Choroid plexus epithelial cell (primary cell): ENCODE measurements at regions not wholly inside any gene's neighbourhood (a gene's known extent, or its start where the extent isn't known, plus 50 kb on each side); places are given as distances from the start of the nearest gene placed in this dataset.

ENCODE experiments used
- DNase-seq: peaks from one replicate; pipeline ENCODE4 v3.0.0-alpha.2; 2010; ENCODE audit warnings: low read depth
- H3K4me3 ChIP-seq: 2 replicates; pipeline ENCODE4 v1.5.1; 2011; ENCODE audit warnings: low read depth, mild to moderate bottlenecking, control low read depth, low read length, moderate library complexity
- CTCF ChIP-seq: conservative IDR thresholded peaks from 2 replicates; pipeline ENCODE4 v1.5.1; 2011; ENCODE audit warnings: low read depth, mild to moderate bottlenecking, control low read depth, inconsistent platforms, low read length, moderate library complexity

- no peak overlapping the region for H3K4me3 ChIP-seq
- no peak for TF ChIP-seq CTCF
- no peak for DNase-seq
Measured at GRCh38 chr15:100788418-100789105, 91.1 kb upstream of the ALDH1A3 start.

DNA sequence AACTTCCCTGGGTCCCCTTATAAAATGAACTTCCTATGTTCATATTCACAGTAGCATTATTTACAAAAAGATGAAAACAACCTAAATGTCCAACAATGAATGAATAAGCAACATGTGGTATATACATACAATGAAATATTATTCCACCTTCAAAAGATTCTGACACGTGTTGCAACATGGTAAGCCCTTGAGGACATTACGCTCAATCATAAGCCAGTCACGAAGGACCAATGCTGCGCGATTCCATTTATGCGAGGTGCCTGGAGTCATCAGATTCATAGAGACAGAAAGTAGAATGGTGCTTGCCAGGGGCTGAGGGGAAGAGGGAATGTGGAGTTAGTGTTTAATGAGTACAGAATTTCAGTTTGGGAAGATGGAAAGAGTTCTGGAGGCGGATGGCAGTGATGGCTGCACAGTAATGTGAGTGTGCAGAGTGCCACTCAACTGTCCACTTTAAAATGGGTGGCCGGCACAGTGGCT lies 88.8 kb upstream of the ALDH1A3 start:
- no peak for TF ChIP-seq CTCF
- H3K4me3 ChIP-seq = no peak overlapping the region
- DNase-seq = no peak

DNA sequence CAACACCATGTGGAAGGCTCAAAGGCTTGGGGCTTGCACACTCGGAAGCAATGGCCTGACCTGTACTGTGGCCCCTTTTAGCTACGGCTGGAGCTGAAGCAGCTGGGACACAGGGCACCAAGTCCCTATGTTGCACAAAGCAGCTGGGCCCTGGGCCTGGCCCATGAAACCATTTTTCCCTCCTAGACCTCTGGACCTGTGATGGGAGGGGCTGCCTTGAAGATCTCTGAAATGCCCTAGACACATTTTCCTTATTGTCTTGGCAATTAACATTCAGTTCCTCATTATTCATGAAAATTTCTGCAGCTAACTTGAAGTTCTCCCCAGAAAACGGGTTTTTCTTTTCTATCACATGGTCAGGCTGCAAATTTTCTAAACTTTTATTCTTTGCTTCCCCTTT lies 85.6 kb upstream of the ALDH1A3 start:
- no peak for DNase-seq
- TF ChIP-seq CTCF = no peak
- no peak overlapping the region for H3K4me3 ChIP-seq

- no peak for DNase-seq
Measured at GRCh38 chr15:100801256-100801900, 78.3 kb upstream of the ALDH1A3 start.

DNA sequence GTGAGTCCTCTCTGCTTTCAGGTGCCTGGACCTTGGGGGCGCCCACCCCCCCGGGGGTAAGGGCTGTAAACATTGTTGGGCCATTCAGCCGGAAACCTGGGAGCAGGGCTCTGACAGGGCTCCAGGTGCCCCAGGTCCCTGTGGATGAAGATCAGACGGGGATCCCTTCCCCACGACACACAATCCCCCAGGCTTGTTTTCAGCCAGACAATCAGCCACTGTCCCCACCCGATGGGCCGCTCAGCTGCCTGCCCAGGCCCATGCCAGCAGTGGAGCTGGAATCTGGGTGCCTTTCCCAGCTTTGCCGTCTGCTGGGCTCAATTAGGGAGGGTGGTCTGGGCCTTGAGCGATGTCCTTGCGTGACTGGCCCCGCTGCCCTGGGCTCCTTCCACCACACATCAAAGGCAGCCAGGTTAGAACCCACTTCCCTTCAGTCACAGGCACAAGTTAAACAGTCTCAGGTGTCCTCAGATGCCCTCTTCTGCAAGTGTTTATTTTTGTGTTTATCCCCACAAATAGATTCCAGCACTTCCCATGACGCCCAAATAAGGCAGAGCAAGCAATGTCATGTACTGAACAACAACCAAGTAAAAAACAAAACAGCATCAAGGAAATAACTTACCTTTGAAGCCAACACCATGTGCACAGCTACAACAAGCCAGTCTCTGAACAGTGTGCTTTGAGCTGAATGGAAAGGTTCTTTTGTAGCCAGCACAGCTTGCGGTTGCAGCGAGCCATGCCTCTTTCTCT lies 77.0 kb upstream of the ALDH1A3 start:
- TF ChIP-seq CTCF = no peak
- DNase-seq = no peak
- H3K4me3 ChIP-seq = no peak overlapping the region

More at GRCh38 chr15:100801256-100801900, 78.3 kb upstream of the ALDH1A3 start:
- no peak overlapping the region for H3K4me3 ChIP-seq
- TF ChIP-seq CTCF = no peak

DNA sequence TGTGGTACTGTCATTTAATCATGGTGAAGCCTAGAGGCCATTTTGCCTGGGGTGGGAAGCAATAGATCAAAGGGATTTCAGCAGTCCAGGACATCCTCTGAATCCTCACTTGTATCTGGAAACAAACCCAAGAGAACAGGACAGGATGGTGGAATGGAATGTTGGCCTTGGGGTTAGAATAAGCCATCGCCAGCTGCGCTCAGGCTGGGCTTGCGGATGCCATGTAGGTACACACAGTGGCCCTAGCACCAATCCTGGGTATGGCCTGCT lies 76.5 kb upstream of the ALDH1A3 start:
- TF ChIP-seq CTCF = no peak
- no peak overlapping the region for H3K4me3 ChIP-seq
- DNase-seq = no peak
